HepG2 (cell line): ENCODE measurements at regions not wholly inside any gene's neighbourhood (a gene's known extent, or its start where the extent isn't known, plus 50 kb on each side); places are given as distances from the start of the nearest gene placed in this dataset.

ENCODE experiments used
- DMAP1 ChIP-seq: IDR thresholded peaks from 2 replicates; pipeline ENCODE4 v1.6.1; 2016
- EEA1 ChIP-seq: sonication (generic); formaldehyde crosslinking; IDR thresholded peaks from 2 replicates; pipeline ENCODE4 v1.5.1; 2020; ENCODE audit warnings: mild to moderate bottlenecking, missing genetic modification reagents, borderline replicate concordance
- FOXA1 ChIP-seq, 2 experiments: fragments of 450-650 bp in 1 of 2; sonication (generic) in 1 of 2; formaldehyde crosslinking in 1 of 2; IDR thresholded peaks; 2 replicates each; pipeline versions ENCODE4 v1.4.0 to v1.6.1; 2016 to 2020; ENCODE audit warnings: missing genetic modification reagents in 1 of 2
- HNF4G ChIP-seq, 2 experiments: sonication (generic) in 1 of 2; formaldehyde crosslinking in 1 of 2; IDR thresholded peaks; 2 replicates each; pipeline versions ENCODE4 v1.4.0 to v1.6.1; 2011 to 2020; ENCODE audit warnings: borderline replicate concordance in 2 of 2, low read depth in 2 of 2, mild to moderate bottlenecking in 2 of 2, low read length in 1 of 2, missing genetic modification reagents in 1 of 2, moderate library complexity in 1 of 2
- PHF21A ChIP-seq: sonication (generic); formaldehyde crosslinking; IDR thresholded peaks from 2 replicates; pipeline ENCODE4 v1.5.0; 2020; ENCODE audit warnings: mild to moderate bottlenecking, missing genetic modification reagents
- SMARCC2 ChIP-seq: fragments of 450-650 bp; IDR thresholded peaks from 2 replicates; pipeline ENCODE4 v1.6.1; 2017; ENCODE audit warnings: antibody characterized with exemption, mild to moderate bottlenecking
- STAT5B ChIP-seq: sonication (generic); formaldehyde crosslinking; IDR thresholded peaks from 2 replicates; pipeline ENCODE4 v1.4.0; 2020; ENCODE audit warnings: missing genetic modification reagents
- U2AF1 ChIP-seq: fragments of 200-400 bp; formaldehyde crosslinking; optimal IDR thresholded peaks from 2 replicates; pipeline ENCODE3; 2017; ENCODE audit warnings: mild to moderate bottlenecking, low read depth, low read length
- ZNF225 ChIP-seq: sonication (generic); formaldehyde crosslinking; IDR thresholded peaks from 2 replicates; pipeline ENCODE4 v1.4.0; 2020; ENCODE audit warnings: mild to moderate bottlenecking, missing genetic modification reagents
- ZNF264 ChIP-seq: sonication (generic); formaldehyde crosslinking; IDR thresholded peaks from 2 replicates; pipeline ENCODE4 v1.4.0; 2020; ENCODE audit warnings: missing genetic modification reagents
- ZNF484 ChIP-seq: sonication (generic); formaldehyde crosslinking; IDR thresholded peaks from 2 replicates; pipeline ENCODE4 v1.5.1; 2020; ENCODE audit warnings: mild to moderate bottlenecking, low read depth, missing genetic modification reagents, borderline replicate concordance
- ZNF720 ChIP-seq: sonication (generic); formaldehyde crosslinking; IDR thresholded peaks from 2 replicates; pipeline ENCODE4 v1.4.0; 2020; ENCODE audit warnings: missing genetic modification reagents
- ZNF777 ChIP-seq: sonication (generic); formaldehyde crosslinking; IDR thresholded peaks from 2 replicates; pipeline ENCODE4 v1.4.0; 2020; ENCODE audit warnings: missing genetic modification reagents
- TF ChIP-seq, protein P1 (sequence below): sonication (generic); formaldehyde crosslinking; IDR thresholded peaks from 2 replicates; pipeline ENCODE4 v1.5.1; 2020; ENCODE audit warnings: missing genetic modification reagents, mild to moderate bottlenecking, borderline replicate concordance
- TF ChIP-seq, protein P2 (sequence below): fragments of 450-650 bp; IDR thresholded peaks from 2 replicates; pipeline ENCODE4 v1.6.1; 2017
- TF ChIP-seq, protein P3 (sequence below): sonication (generic); formaldehyde crosslinking; conservative IDR thresholded peaks from 2 replicates; pipeline ENCODE4 v1.4.0; 2020; ENCODE audit warnings: missing genetic modification reagents
- TF ChIP-seq, protein P4 (sequence below): sonication (generic); formaldehyde crosslinking; IDR thresholded peaks from 2 replicates; pipeline ENCODE4 v1.4.0; 2020; ENCODE audit warnings: mild to moderate bottlenecking, low read depth, missing genetic modification reagents
- TF ChIP-seq, protein P5 (sequence below): sonication (generic); formaldehyde crosslinking; IDR thresholded peaks from 2 replicates; pipeline ENCODE4 v1.8.1; 2022; ENCODE audit warnings: low read depth, mild to moderate bottlenecking, missing genetic modification reagents

DNA sequence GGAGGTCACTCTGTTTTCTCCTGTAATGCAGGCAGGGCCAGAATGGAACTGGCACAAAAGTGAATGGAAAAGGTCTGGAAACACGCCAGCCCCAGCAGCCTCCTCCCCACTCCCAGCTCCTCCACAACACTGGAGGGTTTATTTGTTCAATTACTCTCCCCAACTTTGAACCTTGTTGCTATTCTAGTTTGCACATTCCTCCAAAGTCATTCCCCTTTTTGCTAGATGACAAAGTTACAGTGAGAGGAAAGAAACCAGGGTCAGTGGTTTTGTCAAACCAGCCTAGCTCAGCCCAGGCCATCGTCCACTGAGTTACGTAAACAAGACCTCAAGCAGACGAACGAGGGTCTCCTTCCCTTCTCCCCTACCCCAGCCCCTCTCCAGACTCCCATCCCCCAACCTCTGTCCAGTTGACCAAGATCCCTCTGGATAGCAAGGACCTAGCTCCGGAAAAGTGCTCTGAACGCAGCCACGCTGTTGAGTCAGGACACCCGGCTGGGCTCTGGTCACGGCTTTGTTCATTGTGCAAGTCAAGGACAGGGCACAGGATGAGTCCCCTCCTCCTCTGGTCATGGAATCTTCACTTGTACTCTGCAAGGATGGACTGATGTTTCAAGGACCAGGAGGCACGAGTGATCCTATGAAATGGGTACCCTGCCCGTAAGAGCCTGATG is 180.0 kb downstream of the USP12 start (continued):
- TF ChIP-seq, protein P1, sequence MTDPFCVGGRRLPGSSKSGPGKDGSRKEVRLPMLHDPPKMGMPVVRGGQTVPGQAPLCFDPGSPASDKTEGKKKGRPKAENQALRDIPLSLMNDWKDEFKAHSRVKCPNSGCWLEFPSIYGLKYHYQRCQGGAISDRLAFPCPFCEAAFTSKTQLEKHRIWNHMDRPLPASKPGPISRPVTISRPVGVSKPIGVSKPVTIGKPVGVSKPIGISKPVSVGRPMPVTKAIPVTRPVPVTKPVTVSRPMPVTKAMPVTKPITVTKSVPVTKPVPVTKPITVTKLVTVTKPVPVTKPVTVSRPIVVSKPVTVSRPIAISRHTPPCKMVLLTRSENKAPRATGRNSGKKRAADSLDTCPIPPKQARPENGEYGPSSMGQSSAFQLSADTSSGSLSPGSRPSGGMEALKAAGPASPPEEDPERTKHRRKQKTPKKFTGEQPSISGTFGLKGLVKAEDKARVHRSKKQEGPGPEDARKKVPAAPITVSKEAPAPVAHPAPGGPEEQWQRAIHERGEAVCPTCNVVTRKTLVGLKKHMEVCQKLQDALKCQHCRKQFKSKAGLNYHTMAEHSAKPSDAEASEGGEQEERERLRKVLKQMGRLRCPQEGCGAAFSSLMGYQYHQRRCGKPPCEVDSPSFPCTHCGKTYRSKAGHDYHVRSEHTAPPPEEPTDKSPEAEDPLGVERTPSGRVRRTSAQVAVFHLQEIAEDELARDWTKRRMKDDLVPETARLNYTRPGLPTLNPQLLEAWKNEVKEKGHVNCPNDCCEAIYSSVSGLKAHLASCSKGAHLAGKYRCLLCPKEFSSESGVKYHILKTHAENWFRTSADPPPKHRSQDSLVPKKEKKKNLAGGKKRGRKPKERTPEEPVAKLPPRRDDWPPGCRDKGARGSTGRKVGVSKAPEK (CRISPR knock-in tag) = 0 out of 2 replicates have a peak, but pooled peaks have one; percentile 79
- TF ChIP-seq ZNF484 (CRISPR knock-in tag) (no peak), ZNF264 (CRISPR knock-in tag) (peak; percentile 26; the same call in 1 of the 2 replicates), PHF21A (CRISPR knock-in tag) (0 out of 2 replicates have a peak, but pooled peaks have one; percentile 37), EEA1 (no peak), STAT5B (CRISPR knock-in tag) (no peak), FOXA1 (IDR thresholded peaks at IDR 0.05) (no peak), FOXA1 (CRISPR knock-in tag; IDR thresholded peaks at IDR 0.05) (peak; percentile 61), ZNF225 (CRISPR knock-in tag) (no peak), HNF4G (IDR thresholded peaks at IDR 0.05; ENCODE audit: borderline replicate concordance, low read depth, low read length) (0 out of 2 replicates have a peak, but pooled peaks have one; percentile 29), HNF4G (CRISPR knock-in tag; IDR thresholded peaks at IDR 0.05; ENCODE audit: borderline replicate concordance, low read depth) (peak; percentile 54; the same call in 1 of the 2 replicates), SMARCC2 (no peak), DMAP1 (CRISPR knock-in tag) (peak; percentile 29), U2AF1 (no peak), ZNF777 (CRISPR knock-in tag) (0 out of 2 replicates have a peak, but pooled peaks have one; percentile 21), ZNF720 (CRISPR knock-in tag) (no peak)
- TF ChIP-seq, protein P2, sequence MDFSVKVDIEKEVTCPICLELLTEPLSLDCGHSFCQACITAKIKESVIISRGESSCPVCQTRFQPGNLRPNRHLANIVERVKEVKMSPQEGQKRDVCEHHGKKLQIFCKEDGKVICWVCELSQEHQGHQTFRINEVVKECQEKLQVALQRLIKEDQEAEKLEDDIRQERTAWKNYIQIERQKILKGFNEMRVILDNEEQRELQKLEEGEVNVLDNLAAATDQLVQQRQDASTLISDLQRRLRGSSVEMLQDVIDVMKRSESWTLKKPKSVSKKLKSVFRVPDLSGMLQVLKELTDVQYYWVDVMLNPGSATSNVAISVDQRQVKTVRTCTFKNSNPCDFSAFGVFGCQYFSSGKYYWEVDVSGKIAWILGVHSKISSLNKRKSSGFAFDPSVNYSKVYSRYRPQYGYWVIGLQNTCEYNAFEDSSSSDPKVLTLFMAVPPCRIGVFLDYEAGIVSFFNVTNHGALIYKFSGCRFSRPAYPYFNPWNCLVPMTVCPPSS = no peak
- TF ChIP-seq, protein P3, sequence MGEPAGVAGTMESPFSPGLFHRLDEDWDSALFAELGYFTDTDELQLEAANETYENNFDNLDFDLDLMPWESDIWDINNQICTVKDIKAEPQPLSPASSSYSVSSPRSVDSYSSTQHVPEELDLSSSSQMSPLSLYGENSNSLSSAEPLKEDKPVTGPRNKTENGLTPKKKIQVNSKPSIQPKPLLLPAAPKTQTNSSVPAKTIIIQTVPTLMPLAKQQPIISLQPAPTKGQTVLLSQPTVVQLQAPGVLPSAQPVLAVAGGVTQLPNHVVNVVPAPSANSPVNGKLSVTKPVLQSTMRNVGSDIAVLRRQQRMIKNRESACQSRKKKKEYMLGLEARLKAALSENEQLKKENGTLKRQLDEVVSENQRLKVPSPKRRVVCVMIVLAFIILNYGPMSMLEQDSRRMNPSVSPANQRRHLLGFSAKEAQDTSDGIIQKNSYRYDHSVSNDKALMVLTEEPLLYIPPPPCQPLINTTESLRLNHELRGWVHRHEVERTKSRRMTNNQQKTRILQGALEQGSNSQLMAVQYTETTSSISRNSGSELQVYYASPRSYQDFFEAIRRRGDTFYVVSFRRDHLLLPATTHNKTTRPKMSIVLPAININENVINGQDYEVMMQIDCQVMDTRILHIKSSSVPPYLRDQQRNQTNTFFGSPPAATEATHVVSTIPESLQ (CRISPR knock-in tag) = no peak
- TF ChIP-seq, protein P4, sequence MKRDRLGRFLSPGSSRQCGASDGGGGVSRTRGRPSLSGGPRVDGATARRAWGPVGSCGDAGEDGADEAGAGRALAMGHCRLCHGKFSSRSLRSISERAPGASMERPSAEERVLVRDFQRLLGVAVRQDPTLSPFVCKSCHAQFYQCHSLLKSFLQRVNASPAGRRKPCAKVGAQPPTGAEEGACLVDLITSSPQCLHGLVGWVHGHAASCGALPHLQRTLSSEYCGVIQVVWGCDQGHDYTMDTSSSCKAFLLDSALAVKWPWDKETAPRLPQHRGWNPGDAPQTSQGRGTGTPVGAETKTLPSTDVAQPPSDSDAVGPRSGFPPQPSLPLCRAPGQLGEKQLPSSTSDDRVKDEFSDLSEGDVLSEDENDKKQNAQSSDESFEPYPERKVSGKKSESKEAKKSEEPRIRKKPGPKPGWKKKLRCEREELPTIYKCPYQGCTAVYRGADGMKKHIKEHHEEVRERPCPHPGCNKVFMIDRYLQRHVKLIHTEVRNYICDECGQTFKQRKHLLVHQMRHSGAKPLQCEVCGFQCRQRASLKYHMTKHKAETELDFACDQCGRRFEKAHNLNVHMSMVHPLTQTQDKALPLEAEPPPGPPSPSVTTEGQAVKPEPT (CRISPR knock-in tag) = no peak
- TF ChIP-seq, protein P5, sequence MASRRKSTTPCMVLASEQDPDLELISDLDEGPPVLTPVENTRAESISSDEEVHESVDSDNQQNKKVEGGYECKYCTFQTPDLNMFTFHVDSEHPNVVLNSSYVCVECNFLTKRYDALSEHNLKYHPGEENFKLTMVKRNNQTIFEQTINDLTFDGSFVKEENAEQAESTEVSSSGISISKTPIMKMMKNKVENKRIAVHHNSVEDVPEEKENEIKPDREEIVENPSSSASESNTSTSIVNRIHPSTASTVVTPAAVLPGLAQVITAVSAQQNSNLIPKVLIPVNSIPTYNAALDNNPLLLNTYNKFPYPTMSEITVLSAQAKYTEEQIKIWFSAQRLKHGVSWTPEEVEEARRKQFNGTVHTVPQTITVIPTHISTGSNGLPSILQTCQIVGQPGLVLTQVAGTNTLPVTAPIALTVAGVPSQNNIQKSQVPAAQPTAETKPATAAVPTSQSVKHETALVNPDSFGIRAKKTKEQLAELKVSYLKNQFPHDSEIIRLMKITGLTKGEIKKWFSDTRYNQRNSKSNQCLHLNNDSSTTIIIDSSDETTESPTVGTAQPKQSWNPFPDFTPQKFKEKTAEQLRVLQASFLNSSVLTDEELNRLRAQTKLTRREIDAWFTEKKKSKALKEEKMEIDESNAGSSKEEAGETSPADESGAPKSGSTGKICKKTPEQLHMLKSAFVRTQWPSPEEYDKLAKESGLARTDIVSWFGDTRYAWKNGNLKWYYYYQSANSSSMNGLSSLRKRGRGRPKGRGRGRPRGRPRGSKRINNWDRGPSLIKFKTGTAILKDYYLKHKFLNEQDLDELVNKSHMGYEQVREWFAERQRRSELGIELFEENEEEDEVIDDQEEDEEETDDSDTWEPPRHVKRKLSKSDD = no peak
